ENCODE measurements at regions not wholly inside any gene's neighbourhood (a gene's known extent, or its start where the extent isn't known, plus 50 kb on each side); places are given as distances from the start of the nearest gene placed in this dataset.

DNA sequence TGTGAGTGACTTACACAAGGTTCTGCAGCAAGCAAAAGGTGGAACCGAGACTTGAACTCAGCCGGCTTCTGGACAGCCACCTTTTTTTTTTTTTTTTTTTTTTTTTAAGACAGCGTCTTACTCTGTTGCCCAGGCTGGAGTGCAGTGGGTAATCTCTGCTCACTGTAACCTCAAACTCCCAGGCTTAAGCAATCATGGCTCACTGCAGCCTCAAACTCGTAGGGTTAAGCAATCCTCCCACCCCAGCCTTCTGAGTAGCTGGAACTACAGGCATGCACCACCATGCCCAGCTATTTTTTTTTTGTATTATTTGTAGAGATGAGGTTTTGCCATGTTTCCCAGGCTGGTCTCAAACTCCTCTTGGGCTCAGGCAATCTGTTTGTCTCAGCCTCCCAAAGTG lies 55.2 kb upstream of the GOT2 start:
- TF ChIP-seq SIN3A (IDR thresholded peaks at IDR 0.05; ENCODE audit: borderline replicate concordance, insufficient read depth, low read length): no peak
- TF ChIP-seq, protein P1, sequence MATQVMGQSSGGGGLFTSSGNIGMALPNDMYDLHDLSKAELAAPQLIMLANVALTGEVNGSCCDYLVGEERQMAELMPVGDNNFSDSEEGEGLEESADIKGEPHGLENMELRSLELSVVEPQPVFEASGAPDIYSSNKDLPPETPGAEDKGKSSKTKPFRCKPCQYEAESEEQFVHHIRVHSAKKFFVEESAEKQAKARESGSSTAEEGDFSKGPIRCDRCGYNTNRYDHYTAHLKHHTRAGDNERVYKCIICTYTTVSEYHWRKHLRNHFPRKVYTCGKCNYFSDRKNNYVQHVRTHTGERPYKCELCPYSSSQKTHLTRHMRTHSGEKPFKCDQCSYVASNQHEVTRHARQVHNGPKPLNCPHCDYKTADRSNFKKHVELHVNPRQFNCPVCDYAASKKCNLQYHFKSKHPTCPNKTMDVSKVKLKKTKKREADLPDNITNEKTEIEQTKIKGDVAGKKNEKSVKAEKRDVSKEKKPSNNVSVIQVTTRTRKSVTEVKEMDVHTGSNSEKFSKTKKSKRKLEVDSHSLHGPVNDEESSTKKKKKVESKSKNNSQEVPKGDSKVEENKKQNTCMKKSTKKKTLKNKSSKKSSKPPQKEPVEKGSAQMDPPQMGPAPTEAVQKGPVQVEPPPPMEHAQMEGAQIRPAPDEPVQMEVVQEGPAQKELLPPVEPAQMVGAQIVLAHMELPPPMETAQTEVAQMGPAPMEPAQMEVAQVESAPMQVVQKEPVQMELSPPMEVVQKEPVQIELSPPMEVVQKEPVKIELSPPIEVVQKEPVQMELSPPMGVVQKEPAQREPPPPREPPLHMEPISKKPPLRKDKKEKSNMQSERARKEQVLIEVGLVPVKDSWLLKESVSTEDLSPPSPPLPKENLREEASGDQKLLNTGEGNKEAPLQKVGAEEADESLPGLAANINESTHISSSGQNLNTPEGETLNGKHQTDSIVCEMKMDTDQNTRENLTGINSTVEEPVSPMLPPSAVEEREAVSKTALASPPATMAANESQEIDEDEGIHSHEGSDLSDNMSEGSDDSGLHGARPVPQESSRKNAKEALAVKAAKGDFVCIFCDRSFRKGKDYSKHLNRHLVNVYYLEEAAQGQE (IDR thresholded peaks at IDR 0.05; ENCODE audit: insufficient read depth in 1 of 2, low read depth in 2 of 2, low read length in 2 of 2): no peak

Data from PFSK-1 (cell line).